ENCODE measurements at regions not wholly inside any gene's neighbourhood (a gene's known extent, or its start where the extent isn't known, plus 50 kb on each side); places are given as distances from the start of the nearest gene placed in this dataset.
A peak's percentile ranks its signal among the peaks of the same experiment; 100 is the strongest.

DNA sequence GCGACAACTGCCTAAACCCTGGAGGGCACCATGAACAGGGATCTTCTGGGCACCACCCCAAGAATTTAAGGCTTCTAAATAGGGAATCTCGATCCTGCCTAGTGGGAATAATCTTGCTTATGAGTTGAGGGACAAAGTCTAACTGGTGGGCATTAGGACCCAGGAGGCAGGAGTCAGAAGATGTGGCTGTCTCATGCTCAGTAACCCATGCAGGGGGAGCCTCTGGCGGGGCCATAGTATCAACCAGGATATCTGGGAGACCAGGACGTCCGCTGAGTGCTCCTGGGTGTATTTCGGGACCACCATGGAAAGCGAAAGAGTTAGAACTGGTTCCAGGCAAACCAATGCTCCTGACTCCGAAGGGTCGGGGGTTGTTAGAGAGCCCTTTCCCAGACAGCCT is 356.1 kb downstream of the OTOL1 start (continued):
- TF ChIP-seq RHOXF2B (CRISPR knock-in tag; conservative IDR thresholded peaks at IDR 0.05) (no peak), CBFB (CRISPR knock-in tag; IDR thresholded peaks at IDR 0.05) (no peak), ARID1B (IDR thresholded peaks at IDR 0.05) (no peak), ID3 (CRISPR knock-in tag; IDR thresholded peaks at IDR 0.05) (no peak), ID3 (tag; IDR thresholded peaks at IDR 0.05) (no peak), ZEB2 (IDR thresholded peaks at IDR 0.05) (no peak), ZC3H4 (CRISPR knock-in tag; IDR thresholded peaks at IDR 0.05; ENCODE audit: borderline replicate concordance) (no peak)
- TF ChIP-seq, protein P1, sequence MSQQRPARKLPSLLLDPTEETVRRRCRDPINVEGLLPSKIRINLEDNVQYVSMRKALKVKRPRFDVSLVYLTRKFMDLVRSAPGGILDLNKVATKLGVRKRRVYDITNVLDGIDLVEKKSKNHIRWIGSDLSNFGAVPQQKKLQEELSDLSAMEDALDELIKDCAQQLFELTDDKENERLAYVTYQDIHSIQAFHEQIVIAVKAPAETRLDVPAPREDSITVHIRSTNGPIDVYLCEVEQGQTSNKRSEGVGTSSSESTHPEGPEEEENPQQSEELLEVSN (IDR thresholded peaks at IDR 0.05; ENCODE audit: borderline replicate concordance in 1 of 2, extremely low read depth in 1 of 2, insufficient read depth in 1 of 2, insufficient read length in 1 of 2, low read depth in 1 of 2, low read length in 1 of 2, poor library complexity in 1 of 2, severe bottlenecking in 1 of 2), result no peak

DNA sequence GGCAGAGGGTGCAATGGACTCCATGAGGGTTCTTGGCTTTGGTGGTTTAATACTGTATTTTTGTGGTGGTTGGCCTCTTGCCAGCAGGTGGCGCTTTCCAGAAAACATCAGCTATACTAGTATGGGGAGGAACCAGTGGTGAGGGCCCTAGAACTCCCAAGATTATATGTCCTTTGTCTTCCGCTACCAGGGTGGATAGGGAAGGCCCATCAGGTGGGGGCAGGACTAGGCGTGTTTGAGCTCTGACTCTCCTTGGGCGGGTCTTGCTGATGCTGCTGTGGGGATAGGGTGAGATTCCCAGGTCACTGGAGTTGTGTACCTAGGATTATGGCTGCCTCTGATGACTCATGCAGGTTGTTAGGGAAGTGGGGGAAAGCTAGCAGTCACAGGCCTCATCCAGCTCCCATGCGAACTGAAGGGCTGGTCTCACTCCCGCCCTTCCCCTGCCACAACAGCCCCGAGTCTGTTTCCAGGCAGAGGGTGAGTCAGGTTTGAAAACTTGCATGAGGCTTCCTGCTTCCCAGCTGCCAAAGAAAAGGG is 357.7 kb downstream of the OTOL1 start:
- H3K4me2 ChIP-seq (ENCODE audit: insufficient read depth, low read length), result no peak overlapping the region
- no peak for TF ChIP-seq ZNF76 (CRISPR knock-in tag; IDR thresholded peaks at IDR 0.05; ENCODE audit: borderline replicate concordance)
- TF ChIP-seq, protein P2, sequence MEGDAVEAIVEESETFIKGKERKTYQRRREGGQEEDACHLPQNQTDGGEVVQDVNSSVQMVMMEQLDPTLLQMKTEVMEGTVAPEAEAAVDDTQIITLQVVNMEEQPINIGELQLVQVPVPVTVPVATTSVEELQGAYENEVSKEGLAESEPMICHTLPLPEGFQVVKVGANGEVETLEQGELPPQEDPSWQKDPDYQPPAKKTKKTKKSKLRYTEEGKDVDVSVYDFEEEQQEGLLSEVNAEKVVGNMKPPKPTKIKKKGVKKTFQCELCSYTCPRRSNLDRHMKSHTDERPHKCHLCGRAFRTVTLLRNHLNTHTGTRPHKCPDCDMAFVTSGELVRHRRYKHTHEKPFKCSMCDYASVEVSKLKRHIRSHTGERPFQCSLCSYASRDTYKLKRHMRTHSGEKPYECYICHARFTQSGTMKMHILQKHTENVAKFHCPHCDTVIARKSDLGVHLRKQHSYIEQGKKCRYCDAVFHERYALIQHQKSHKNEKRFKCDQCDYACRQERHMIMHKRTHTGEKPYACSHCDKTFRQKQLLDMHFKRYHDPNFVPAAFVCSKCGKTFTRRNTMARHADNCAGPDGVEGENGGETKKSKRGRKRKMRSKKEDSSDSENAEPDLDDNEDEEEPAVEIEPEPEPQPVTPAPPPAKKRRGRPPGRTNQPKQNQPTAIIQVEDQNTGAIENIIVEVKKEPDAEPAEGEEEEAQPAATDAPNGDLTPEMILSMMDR (IDR thresholded peaks at IDR 0.05 in 2 of 3, conservative IDR thresholded peaks at IDR 0.05 in 1 of 3; ENCODE audit: insufficient read depth in 2 of 3, low read depth in 1 of 3, low read length in 3 of 3), result 0 out of 6 replicates have a peak, but pooled peaks of 1 of the 3 experiments have one; percentile 29
- peak; percentile 38; the same call in 1 of the 2 replicates for TF ChIP-seq NFIC (IDR thresholded peaks at IDR 0.05)
- no peaks in the 10 kb centered on the region for H3K4me1 ChIP-seq (replicated peaks in 1 of 2; ENCODE audit: control insufficient read depth in 2 of 2, insufficient read depth in 2 of 2, low read length in 2 of 2)
- H3K9me3 ChIP-seq (replicated peaks; ENCODE audit: control insufficient read depth, insufficient read depth, low read depth, low read length), result no peaks in the 10 kb centered on the region
- no TSS peak for BruUV-seq (replicated peaks)
- intact Hi-C loops (cut with micrococcal nuclease) (no loop called here), in situ Hi-C loops (cut with MboI) (no loop called here)
- DNase-seq (ENCODE audit: extremely low read depth in 1 of 4, low spot score in 3 of 4) (peak in 2 of 4 experiments; percentile 5 to 25), FAIRE-seq (no peak), ATAC-seq (0 out of 3 replicates have a peak, but pooled peaks have one; percentile 33)
- H3K4me3 ChIP-seq, result no peak overlapping the region
- H3K9ac ChIP-seq (ENCODE audit: insufficient read depth in 1 of 2, low read depth in 2 of 2, low read length in 2 of 2), result no peak overlapping the region
- no peak overlapping the region for H2AFZ ChIP-seq (ENCODE audit: low read depth, low read length)
- no peaks in the 10 kb centered on the region for H3K27me3 ChIP-seq (ENCODE audit: control insufficient read depth in 2 of 2, insufficient read depth in 2 of 2, low read length in 2 of 2)
- 0% methylated on average over 7 of the region's 7 CpGs for WGBS (ENCODE audit: insufficient coverage, low coverage, missing lambda C conversion rate)
- no peak overlapping the region for H3K27ac ChIP-seq (ENCODE audit: extremely low read depth, low read depth, low read length)
- H3K36me3 ChIP-seq (ENCODE audit: control insufficient read depth, insufficient read depth, low read length), result no peaks in the 10 kb centered on the region
- H3K9me1 ChIP-seq (ENCODE audit: control insufficient read depth, insufficient read depth, low read length), result no peaks in the 10 kb centered on the region
- no peaks in the 10 kb centered on the region for H4K20me1 ChIP-seq (replicated peaks; ENCODE audit: control insufficient read depth, insufficient read depth, low read length)
- CTCF ChIA-PET (ENCODE audit: low intra/inter-chr PET ratio), result no interaction called here
- H3K79me2 ChIP-seq (ENCODE audit: control insufficient read depth, insufficient read depth, low read length), result no peaks in the 10 kb centered on the region
- POLR2A ChIA-PET, result no interaction called here
